GM19238 (cell line): ENCODE measurements at regions not wholly inside any gene's neighbourhood (a gene's known extent, or its start where the extent isn't known, plus 50 kb on each side); places are given as distances from the start of the nearest gene placed in this dataset.

ENCODE experiments used
- DNase-seq: peaks from one replicate; pipeline ENCODE4 v3.0.0; 2011; ENCODE audit warnings: low spot score; ENCODE audit not compliant: insufficient read length

DNA sequence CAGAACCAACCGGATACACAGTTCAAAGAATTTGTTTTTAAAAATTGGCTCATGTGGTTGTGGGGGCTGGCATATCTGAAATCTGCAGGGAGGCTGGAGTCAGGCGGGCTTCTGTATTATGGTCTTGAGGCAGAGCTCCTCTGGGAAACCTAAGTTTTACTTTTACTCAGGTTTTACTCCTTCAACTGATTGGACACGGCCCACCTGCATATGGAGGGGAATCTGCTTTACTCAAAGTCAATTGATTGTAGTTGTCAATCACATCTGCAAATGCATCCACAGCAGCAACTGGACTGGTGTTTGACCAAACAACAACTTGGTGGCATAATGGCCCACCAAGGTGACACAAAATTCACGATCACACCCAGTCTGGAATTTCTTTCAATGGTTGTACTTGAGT, 103.4 kb downstream of the ERMARD start:
- no peak for DNase-seq

DNA sequence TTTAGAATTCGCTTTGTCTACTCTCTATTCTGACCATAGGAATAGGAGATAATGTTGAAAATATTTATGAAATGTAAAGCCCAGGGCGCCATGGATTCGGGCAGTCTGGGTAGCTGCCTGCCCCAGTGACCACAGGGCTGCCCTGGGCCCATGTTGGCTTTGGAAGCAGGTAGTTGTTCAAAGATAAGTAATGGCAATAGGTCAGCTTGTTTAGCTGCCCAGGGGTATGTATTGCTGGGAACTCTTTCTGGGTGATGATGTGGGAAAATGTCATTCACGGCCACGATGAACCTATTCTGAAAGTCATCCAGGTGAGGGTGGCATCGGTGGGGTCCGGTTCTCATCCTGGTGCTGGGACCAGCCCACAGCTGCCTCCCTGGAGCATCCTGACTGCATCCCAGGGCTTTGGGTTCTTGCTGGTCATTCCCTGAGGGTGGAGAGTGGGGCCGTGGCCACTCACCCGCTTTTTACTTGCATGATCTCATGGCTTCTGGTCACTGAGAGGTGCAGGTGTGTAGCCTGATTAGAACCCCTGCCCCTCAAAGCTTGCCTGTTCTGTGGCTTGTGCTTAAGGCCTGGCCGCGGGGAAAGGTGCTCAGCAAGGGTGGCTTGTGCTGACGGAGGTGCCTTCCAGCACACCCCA, 102.8 kb downstream of the ERMARD start:
- no peak for DNase-seq

DNA sequence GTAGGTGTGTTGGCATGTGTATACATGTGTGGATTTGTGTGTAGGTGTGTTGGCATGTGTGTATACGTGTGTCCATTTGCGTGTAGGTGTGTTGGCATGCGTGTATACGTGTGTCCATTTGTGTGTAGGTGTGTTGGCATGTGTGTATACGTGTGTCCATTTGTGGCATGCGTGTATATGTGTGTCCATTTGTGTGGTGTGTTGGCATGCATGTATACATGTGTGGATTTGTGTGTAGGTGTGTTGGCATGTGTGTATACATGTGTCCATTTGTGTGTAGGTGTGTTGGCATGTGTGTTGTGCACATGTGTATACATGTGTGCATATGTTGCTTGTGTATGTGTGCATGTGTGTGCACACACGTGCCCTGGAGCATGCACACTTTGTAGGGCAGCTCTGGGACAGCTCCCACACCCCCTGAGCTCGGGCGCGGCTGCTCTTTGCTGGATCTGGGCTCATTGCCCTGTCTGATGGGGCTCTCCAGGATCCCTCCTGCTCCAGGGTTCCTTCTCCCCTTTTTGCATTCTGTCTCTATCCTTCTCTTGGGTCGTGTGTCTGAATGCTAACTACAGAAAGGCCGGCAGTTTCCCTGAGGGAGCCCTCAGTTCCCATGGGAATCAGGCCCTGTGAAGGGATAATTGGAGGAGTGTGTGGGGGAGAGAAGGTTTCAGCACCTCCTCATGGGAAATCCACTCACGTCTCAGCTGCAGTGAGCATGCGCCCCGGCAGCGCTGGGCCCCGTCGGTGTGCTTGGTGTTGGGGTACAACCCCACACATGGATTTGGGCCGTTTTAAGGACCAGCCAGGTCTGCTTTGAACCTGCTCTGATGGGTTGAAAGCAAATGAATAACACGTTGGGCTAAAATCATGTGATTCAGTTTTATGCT, 102.0 kb downstream of the ERMARD start:
- DNase-seq = no peak

DNA sequence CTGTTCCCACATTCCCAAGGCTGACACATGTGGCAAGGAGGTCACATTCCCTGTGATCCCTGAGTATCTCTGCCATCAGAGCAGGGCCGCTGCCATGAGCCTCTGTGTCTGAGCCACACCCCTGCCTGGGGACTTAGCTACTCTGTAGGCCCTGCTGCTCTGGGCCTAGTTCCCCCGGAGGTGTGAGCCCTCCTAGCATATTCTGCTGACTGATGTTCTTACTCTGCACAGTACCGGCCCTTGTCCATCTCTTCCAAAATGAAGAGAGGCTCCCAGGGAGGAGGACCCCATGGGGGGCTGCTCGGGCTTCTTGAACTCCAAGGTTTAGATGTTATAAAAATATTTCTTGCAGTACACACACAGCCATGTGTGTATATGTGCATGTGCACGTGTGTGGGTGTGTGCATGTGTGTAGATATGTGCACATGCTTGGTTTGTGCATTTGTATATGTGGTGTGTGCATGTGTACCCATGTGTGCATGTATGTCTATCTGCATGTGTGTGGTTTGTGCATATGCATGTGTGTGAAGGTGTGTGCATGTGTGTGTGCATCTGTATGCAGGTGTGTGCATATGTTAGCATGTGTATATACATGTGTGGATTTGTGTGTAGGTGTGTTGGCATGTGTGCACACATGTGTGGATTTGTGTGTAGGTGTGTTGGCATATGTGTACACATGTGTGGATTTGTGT, 101.2 kb downstream of the ERMARD start:
- no peak for DNase-seq

DNA sequence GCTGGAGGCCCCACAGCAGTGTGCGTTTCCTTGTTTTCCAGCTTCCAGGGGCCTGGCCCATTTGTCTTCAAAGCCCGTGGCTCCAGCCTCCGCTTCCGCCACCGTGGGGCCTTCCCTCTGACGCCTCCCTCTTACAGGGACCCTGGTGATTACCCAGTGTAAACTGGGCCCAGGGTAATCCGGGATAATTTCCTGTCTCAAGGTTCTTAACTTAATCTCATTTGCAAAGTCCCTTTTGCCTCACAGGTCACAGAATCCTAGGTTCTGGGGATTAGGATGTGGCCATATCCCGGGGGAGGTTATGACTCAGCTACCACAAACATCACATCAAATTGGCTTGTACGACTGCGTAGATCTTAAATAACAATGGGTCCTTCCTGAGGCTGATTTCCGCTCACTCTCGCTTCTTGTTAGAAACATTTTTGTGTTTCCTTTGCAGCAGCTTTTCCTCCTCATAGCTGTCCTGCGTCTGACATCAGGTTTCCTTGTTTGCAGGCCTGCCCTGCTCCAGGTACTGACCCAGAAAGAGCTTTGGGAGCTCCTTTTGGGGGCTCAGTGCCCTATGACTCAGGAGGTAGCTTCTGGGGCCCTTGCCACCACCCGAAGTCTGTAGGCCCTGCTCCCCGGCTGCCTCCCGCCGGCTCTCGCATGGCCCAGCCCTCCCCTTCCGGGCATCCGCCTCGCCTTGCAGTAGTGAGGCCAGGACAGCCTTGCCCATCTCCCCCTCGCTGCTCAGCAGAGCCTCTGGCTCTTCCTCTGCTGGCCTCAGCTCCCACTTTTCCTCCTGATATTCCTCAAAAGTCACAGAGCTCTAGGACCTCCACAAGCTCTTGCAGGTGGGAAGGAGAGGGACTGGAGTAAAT, 100.5 kb downstream of the ERMARD start:
- no peak for DNase-seq

DNA sequence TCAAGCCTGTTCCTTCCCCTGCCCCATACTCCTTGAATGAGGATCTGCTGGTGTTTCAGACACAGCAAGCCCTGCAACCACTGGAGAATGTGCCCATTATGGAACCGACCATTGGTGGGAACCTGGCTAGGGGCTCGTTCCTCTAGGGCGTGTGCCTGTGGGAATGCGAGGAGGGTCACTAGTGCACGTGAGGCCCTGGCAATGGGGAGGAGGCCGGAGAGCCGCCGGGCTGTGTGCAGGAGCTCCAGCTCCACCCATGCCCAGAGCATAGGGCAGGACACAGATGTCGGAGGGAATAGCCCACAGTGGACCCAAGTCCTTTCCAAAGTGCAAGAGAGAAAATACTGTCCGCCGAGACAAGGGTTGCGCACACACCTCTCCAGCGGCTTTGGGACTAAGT, 99.3 kb downstream of the ERMARD start:
- no peak for DNase-seq

DNA sequence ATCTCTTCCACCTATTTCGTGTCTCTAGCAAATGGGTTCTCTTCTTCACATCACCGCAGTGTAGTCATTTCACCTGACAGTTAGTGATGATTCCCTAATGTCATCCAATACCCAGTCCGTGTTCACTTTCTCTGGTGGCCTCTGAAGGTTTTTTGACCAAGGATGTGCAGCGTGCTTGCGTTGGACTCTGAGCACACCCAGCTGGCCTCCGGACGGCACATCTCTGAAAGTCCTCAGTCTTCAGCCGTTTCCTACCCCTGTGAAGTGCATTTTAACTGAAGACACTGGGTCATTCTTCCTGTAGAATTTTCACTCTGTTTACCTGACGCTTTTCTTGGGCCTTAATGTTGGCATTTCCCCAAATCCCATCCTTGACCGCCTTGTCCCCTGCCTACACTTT, 98.7 kb downstream of the ERMARD start:
- no peak for DNase-seq

DNA sequence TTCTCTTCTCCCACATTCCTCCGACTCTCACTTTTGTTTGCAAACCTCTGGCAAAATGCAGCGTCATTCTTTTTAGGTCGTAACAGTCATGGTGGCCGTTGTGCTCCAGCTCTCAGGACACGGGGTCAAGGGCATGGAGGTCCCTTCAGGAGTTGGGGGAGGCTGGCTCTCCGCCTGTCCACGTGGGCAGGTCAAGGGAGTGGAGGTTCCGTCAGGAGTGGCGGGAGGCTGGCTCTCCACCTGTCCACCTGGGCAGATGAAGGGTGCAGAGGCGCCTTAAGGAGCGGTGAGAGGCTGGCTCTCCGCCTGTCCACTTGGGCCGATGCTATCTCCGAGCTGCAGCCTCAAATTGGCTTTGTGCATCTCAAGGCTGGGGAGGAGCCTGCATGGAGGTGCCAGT, 98.0 kb downstream of the ERMARD start:
- DNase-seq = no peak

DNA sequence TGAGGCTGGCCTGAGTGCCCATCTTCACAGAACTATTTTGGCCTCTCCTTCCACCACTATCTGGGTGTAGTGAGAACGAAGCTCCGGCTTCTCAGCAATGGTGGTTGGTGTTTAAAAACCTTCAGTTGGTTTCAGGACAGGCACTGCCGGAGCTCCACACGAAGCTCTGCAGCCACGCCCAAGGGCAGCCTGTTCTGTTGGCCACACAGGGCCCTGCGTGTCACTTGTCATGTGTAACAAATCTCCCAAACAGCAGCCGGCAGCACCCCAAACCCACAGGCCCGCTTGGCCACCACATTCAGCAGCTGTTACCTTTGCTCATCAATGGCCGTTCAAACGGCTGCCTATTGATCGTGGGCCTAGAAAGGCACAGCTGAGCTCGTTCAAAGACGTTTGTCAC, 97.5 kb downstream of the ERMARD start:
- no peak for DNase-seq

DNA sequence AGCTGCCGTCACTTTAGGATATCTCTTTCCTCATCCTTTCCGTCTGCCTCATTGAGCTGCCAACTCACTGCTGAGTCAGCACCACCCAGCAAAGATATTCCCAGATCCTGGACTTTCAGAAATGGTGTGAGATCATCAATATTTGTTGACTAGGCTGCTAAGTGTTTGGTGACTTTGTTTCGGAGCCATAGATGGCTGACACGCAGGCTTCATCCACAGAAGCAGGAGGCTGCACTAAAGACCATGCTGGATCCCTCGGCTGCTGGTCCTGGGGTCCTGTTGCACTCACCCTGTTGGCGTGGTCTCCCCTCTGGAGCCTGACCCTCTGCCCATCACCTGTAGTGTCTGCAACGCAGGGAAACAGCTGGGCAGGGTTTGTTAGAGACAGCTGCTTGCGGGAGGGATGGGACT, 96.5 kb downstream of the ERMARD start:
- DNase-seq = no peak

DNA sequence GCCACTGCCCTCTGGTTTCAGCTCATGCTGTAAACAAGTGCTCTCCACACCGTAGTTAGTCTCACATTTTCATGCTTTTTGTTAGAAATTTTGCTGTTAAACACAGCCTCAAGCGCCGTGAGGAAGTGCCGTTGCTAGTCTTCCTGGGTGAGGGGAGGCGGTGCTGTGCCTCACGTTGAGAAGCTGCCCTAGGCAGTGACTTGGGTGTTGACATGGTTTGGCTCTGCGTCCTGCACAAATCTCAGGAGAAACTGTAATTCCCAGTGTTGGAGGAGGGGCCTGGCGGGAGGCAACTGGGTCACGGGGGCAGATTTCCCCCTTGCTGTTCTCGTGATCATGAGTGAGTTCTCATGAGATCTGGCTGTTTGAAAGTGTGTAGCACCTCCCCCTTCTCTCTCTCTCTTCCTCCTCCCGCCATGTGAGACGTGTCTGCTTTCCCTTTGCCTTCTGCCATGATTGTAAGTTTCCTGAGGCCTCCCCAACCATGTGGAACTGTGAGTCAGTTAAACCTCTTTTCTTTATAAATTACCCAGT, 95.8 kb downstream of the ERMARD start:
- DNase-seq = no peak

DNA sequence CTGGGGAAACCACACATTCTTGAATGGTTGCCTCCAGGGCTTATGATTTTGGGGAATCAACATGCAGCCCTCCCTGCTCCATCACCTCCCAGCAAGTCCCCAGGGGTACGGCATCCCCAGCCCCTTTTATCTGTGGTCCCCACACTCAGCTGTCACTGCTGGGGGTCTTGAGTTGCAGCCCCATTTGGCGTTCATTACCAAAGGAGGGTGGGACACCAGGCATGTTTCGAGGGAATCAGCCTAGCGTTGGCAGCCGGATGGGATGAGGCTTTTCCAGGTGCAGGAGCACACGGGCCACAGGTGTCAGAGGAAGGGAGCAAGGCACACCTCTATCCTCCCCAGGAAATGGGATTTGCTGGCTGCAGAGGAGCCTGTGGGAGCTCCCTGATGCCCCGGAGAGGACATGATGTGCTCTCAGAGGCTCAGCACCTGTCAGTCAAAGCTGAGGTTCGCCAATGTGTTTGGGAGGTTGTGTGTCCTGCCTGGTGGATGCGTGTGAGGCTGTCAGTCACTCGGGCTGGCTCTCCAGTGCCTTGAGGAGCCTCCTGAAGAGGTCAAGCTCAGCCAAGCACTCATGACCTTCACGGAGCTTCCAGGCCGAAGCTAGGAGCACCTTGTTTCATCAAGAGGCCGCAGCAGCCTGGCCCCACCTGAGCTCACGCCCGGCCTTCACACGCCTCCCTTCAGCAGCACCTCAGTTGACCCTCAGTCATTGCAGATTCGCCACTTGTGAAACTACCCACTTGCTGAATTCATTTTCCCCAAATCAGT, 95.0 kb downstream of the ERMARD start:
- no peak for DNase-seq

DNA sequence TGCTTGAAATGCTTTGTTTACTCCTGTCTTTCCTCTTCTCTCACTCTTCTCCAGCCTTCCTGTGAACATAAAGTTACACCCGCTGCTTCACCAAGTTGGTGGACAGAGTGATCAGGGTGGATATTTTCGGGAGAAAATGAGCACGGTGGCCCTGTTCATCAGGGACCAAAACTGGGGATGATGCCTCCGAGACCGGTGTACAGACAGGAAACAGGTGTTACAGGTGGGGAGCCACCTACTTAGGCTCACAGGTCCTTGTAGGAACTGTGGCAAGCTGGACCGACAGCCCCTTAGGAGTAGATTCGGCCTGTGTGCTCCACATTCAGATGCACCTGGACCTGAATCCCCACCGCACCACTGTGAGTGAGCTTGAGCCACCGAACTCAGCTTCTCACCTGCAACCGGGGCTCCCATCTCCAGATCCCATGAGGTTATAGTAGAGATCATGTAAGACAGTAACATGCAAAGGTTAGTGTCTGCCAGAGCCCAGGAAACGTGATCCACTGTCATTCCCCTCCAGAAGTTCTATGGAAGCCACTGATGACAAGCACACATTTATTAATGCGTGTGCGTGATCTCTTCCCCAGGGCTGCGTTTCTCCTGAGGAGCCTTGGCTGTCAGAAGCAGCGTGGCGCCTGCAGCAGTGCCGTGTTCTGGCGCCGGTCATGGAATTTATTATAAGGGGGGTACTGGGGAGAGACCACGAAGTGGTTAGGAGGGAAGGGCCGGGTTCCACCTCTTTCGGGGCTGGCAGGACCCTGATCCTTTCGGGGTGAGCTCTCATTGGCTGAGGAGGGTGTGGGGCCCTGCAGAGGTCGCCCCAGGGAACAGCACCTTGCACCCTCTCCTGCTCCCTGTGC, 94.2 kb downstream of the ERMARD start:
- no peak for DNase-seq

DNA sequence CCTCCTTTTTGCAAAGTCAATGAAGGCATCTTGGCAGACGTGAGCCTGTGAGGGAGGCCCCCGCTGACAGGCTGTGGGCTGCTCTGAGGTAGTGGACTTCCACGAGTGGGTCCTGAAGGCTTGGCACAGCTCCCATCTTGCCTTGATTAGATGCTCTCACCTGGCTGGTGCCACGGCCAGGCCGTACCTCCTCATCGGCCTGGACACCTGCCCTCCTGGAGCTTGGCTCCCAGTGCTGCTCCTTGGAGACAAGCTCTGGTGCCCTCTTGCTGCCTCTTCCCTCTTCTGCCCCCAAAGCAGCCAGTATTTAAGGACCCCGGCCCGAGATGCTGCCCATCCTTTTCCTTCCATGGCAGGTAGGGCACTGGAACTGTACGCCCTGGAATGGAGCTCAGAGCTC, 93.5 kb downstream of the ERMARD start:
- no peak for DNase-seq

DNA sequence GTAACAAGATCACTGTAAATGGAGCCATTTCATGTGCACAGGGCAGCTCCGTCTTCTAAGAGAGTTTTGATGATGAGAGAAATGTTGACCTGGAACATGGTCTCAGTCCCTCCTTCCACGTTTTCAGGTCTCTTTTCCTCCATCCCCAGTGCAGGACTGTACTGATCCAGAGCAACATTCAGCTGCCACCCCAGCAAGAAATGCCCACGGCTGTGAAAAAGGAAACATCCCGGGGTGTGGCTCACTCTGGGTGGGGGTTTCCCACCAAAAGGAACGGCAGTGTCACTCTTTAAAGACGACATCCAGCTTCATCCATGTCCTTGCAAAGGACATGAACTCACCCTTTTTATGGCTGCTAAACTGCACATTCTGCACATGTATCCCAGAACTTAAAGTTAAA, 92.6 kb downstream of the ERMARD start:
- no peak for DNase-seq

DNA sequence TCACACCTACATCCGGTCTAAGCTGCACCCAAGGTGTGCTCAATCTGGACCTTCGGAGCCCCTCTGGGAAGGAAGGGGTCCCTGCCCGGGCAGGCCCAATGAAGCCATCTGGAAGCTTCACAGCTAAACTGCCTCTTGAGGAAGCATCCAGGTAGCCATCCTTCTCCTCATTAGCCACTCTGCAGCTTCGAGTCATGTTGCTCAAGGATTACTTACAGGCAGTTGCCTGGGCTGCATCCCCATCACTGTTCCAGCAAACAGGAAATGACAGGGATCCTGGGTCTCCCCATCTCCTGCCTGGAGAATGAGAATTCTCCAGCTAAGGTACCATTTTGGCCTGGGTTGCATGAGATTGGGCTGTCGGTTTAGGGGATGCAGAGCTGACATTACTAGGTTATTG, 91.7 kb downstream of the ERMARD start:
- no peak for DNase-seq

DNA sequence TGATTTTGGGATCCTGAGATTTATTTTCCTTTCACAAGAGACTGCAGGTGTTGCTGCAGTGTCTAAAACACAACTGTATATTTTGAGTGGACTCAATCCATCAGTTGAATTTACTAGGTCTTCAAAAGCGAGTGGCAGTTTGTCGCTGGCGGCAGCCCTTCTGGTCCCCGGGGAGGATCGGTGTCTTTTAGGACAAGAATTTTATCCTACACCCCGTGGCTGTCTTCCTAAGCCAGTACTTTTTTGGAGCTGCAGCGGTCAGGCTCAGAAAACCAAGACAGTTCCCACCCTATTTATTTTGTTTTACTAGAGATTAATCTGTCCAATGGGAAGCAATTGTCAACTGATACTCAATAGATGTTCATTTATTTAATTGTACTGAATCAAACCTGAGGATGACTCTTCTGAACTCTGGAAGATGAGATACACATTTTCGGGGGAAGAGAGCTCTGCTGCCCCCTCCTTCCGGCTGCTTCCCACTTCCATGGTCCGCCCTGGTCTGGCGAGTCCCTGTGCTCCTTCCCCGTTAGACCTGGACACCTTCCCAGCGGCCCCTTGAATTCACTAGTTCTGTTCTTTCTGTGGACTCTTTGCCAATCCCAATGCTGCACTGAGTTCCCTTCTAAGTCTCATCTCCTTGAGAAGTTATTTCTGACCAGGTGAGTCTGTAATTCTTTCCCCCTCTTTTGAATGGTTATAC, 90.6 kb downstream of the ERMARD start:
- no peak for DNase-seq

DNA sequence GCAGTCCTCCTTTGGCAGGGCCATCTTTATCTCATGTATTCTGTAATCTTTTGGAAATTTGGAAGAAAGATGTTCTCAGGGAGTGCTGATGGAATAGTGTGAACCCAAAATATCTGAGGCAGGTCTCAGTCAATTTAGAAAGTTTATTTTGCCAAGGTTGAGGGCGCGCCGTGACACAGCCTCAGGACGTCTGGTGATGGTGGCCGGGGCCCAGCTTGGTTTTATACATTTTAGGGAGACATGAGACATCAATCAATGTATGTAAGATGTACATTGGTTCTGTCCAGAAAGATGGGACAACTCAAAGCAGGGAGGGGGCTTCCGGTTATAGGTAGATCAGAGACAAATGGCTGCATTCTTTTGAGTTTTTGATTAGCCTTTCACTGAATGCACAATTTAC, 89.8 kb downstream of the ERMARD start:
- no peak for DNase-seq
